Thyroid gland (tissue), 4 donors: ENCODE measurements at regions not wholly inside any gene's neighbourhood (a gene's known extent, or its start where the extent isn't known, plus 50 kb on each side); places are given as distances from the start of the nearest gene placed in this dataset.

ENCODE experiments used
- POLR2A ChIP-seq, 2 donors: fragments of 450-650 bp; IDR thresholded peaks; one replicate each; pipeline ENCODE4 v1.6.1; 2017; ENCODE audit warnings: antibody characterized with exemption in 2 of 2, mild to moderate bottlenecking in 2 of 2, moderate library complexity in 1 of 2
- TF ChIP-seq, protein P1 (sequence below), 6 experiments: fragments of 200-600 bp in 3 of 6; fragments of 450-650 bp in 3 of 6; sonication (generic) in 3 of 6; IDR thresholded peaks; one replicate each; pipeline ENCODE4 v1.5.1; 2016 to 2019; ENCODE audit warnings: antibody characterized with exemption in 6 of 6, mild to moderate bottlenecking in 2 of 6, inconsistent platforms in 1 of 6, moderate library complexity in 1 of 6

DNA sequence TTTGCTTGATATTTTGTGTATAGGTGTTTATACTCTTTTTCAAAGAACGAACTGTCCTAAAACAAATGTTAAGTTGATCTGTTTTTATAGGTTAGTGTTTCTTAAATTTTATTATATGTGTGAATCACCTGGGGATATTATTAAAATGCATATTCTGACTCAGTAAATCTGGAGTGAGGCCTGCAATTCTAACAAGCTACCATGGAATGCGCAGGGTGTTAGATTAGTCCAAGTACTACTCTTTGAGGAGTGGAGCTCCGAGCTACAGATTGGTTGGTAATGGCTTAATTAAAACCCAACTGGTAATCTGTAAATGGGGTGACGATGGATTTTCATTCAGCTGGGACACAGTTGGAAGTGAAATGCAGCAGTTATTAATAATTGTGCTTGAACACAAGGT is 214.1 kb upstream of the UFM1 start:
- TF ChIP-seq, protein P1, sequence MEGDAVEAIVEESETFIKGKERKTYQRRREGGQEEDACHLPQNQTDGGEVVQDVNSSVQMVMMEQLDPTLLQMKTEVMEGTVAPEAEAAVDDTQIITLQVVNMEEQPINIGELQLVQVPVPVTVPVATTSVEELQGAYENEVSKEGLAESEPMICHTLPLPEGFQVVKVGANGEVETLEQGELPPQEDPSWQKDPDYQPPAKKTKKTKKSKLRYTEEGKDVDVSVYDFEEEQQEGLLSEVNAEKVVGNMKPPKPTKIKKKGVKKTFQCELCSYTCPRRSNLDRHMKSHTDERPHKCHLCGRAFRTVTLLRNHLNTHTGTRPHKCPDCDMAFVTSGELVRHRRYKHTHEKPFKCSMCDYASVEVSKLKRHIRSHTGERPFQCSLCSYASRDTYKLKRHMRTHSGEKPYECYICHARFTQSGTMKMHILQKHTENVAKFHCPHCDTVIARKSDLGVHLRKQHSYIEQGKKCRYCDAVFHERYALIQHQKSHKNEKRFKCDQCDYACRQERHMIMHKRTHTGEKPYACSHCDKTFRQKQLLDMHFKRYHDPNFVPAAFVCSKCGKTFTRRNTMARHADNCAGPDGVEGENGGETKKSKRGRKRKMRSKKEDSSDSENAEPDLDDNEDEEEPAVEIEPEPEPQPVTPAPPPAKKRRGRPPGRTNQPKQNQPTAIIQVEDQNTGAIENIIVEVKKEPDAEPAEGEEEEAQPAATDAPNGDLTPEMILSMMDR (IDR thresholded peaks at IDR 0.05), result no peak
- no peak for TF ChIP-seq POLR2A (IDR thresholded peaks at IDR 0.05)
